ENCODE measurements at regions not wholly inside any gene's neighbourhood (a gene's known extent, or its start where the extent isn't known, plus 50 kb on each side); places are given as distances from the start of the nearest gene placed in this dataset.

DNA sequence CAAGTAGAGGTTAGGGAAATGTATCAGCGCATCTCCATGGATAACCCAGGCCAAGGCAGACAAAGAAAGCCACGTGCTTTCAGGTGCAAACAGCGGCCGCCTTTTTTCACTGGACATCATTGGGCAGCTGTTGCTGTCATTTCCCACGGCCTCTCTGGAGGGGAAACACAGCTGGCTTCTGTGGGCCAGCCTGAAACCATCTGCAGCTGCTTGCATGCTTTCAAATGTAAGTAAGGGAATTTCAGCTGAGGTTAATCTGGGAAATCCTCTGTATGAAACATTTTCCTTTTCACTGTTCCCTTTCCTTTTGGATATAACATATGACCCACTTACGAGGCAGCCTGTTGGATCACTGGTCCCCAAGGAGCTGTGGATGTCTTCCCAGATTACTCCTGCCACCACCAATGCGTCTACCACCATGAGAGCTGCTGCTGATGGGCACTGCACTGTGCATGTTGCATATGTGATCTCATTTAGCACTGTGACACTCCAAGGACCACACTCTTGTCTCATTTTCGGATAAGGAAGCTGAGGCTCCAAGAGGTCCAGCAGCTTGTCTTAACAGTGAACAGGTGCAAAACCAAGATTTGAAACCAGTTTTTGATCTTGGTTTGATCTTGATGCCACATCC lies 106.3 kb downstream of the C9orf152 start:
- TF ChIP-seq, protein P1, sequence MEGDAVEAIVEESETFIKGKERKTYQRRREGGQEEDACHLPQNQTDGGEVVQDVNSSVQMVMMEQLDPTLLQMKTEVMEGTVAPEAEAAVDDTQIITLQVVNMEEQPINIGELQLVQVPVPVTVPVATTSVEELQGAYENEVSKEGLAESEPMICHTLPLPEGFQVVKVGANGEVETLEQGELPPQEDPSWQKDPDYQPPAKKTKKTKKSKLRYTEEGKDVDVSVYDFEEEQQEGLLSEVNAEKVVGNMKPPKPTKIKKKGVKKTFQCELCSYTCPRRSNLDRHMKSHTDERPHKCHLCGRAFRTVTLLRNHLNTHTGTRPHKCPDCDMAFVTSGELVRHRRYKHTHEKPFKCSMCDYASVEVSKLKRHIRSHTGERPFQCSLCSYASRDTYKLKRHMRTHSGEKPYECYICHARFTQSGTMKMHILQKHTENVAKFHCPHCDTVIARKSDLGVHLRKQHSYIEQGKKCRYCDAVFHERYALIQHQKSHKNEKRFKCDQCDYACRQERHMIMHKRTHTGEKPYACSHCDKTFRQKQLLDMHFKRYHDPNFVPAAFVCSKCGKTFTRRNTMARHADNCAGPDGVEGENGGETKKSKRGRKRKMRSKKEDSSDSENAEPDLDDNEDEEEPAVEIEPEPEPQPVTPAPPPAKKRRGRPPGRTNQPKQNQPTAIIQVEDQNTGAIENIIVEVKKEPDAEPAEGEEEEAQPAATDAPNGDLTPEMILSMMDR (IDR thresholded peaks at IDR 0.05), result no peak
- no peak for TF ChIP-seq EP300 (IDR thresholded peaks at IDR 0.05)
- peak in 2 of 4 donors; percentile 13 to 22 for TF ChIP-seq POLR2AphosphoS5 (IDR thresholded peaks at IDR 0.05)
- no peak for TF ChIP-seq POLR2A (IDR thresholded peaks at IDR 0.05)
